ENCODE measurements at regions not wholly inside any gene's neighbourhood (a gene's known extent, or its start where the extent isn't known, plus 50 kb on each side); places are given as distances from the start of the nearest gene placed in this dataset.

- Mint-ChIP-seq H3K27me3 (ENCODE audit: low read depth) (peaks cover 12% of the 10 kb centered on the region), H3K9me3 (no peaks in the 10 kb centered on the region), H3K4me1 (peaks cover 22% of the 10 kb centered on the region), H3K4me3 (no peak overlapping the region), H3K27ac (peak overlapping the region in 1 of 3 experiments; percentile 31), H3K36me3 (ENCODE audit: low read depth) (no peaks in the 10 kb centered on the region)
- TF ChIP-seq, protein P1, sequence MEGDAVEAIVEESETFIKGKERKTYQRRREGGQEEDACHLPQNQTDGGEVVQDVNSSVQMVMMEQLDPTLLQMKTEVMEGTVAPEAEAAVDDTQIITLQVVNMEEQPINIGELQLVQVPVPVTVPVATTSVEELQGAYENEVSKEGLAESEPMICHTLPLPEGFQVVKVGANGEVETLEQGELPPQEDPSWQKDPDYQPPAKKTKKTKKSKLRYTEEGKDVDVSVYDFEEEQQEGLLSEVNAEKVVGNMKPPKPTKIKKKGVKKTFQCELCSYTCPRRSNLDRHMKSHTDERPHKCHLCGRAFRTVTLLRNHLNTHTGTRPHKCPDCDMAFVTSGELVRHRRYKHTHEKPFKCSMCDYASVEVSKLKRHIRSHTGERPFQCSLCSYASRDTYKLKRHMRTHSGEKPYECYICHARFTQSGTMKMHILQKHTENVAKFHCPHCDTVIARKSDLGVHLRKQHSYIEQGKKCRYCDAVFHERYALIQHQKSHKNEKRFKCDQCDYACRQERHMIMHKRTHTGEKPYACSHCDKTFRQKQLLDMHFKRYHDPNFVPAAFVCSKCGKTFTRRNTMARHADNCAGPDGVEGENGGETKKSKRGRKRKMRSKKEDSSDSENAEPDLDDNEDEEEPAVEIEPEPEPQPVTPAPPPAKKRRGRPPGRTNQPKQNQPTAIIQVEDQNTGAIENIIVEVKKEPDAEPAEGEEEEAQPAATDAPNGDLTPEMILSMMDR (IDR thresholded peaks at IDR 0.05; ENCODE audit: unreplicated experiment in 3 of 3): no peak
These were observed 389.1 kb upstream of the DYNLRB2 start for GRCh38 chr16:80151722-80152111.

DNA sequence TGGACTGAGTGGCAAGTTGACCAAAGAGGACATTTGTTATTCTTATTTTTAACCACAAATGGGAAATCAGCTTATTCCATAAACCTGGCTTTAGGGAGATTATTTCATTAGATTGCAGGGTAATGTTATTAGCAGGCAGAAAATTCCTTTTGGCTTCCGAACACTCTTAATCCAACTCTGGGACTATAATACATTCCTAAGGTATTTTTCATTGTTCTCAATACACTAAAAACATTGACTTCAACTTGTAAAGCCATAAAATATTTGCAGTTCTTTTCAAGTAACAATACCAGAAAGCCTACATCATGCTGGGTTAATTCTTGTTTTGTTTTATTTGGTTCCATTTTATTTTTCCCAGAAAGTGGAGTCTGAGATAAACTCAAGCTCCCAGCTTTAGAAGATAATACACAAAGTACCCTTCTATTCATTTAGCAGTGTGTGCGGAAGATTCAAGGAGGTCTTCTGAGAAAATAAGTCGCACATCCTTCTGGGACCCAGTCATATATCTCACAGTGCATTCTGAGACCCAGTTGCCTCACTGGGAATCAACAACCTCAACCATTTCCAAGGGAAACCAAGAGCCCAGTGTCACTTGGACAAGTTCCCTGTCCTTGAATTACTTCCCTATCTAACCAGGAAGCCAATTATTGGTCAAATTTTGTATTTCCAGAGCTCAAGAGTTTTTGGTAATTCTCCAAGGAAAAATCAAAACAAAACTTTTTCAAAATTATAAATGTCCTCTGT is 389.6 kb upstream of the DYNLRB2 start:
- peaks cover 24% of the 10 kb centered on the region for H3K4me1 Mint-ChIP-seq
- TF ChIP-seq, protein P1 (IDR thresholded peaks at IDR 0.05; ENCODE audit: unreplicated experiment in 3 of 3): no peak

DNA sequence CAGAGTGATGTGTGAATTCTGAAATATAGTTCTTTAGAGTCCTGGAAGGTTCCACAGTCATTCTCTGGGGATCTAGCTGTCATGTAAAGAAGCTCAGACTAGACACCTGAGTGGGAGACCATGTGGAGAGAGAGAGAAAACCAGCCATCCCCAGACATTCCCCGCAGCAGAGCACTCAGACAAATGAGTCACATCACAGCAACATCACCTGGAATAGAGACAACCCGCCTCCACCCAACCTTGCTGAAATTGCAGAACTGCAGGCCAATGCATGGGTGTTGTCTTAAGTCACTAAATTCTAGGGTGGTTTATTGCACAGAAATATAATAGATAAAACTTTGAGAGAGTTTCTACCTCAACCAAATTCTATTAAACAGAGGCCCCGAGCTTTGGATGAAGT is 392.0 kb upstream of the DYNLRB2 start:
- H3K4me3 Mint-ChIP-seq: no peak overlapping the region
- H3K4me1 Mint-ChIP-seq: peaks cover 28% of the 10 kb centered on the region
- peaks cover 5% of the 10 kb centered on the region for H3K27me3 Mint-ChIP-seq (ENCODE audit: low read depth)
- no peaks in the 10 kb centered on the region for H3K36me3 Mint-ChIP-seq (ENCODE audit: low read depth)
- H3K27ac Mint-ChIP-seq: no peak overlapping the region
- TF ChIP-seq, protein P1 (IDR thresholded peaks at IDR 0.05; ENCODE audit: unreplicated experiment in 3 of 3): no peak
- no peaks in the 10 kb centered on the region for H3K9me3 Mint-ChIP-seq

More for the DNA sequence above, 389.6 kb upstream of the DYNLRB2 start:
- Mint-ChIP-seq H3K4me3 (no peak overlapping the region), H3K27ac (peak overlapping the region in 1 of 3 experiments; percentile 31), H3K9me3 (no peaks in the 10 kb centered on the region), H3K27me3 (ENCODE audit: low read depth) (peaks cover 7% of the 10 kb centered on the region), H3K36me3 (ENCODE audit: low read depth) (no peaks in the 10 kb centered on the region)

- TF ChIP-seq, protein P1 (IDR thresholded peaks at IDR 0.05; ENCODE audit: unreplicated experiment in 3 of 3): no peak
- Mint-ChIP-seq H3K27ac (peak overlapping the region in 2 of 3 experiments; percentile 0 to 5), H3K27me3 (ENCODE audit: low read depth) (peaks cover 4% of the 10 kb centered on the region), H3K4me1 (peaks cover 24% of the 10 kb centered on the region), H3K9me3 (peaks cover 7% of the 10 kb centered on the region), H3K4me3 (no peak overlapping the region), H3K36me3 (ENCODE audit: low read depth) (peaks cover 3% of the 10 kb centered on the region)
These were observed 393.7 kb upstream of the DYNLRB2 start for GRCh38 chr16:80147026-80147655.

- Mint-ChIP-seq H3K9me3 (peaks cover 23% of the 10 kb centered on the region), H3K4me1 (peaks cover 18% of the 10 kb centered on the region), H3K27ac (no peak overlapping the region), H3K27me3 (ENCODE audit: low read depth) (peaks cover 4% of the 10 kb centered on the region), H3K36me3 (ENCODE audit: low read depth) (peaks cover 4% of the 10 kb centered on the region), H3K4me3 (no peak overlapping the region)
- TF ChIP-seq, protein P1 (IDR thresholded peaks at IDR 0.05; ENCODE audit: unreplicated experiment in 3 of 3): no peak
These were observed 396.6 kb upstream of the DYNLRB2 start for GRCh38 chr16:80144191-80144590.

All from nephron (organoid).